ENCODE measurements at regions not wholly inside any gene's neighbourhood (a gene's known extent, or its start where the extent isn't known, plus 50 kb on each side); places are given as distances from the start of the nearest gene placed in this dataset.

- TF ChIP-seq CTCF (IDR thresholded peaks at IDR 0.05 in 8 of 11, conservative IDR thresholded peaks at IDR 0.05 in 3 of 11), result no peak
- no peak for TF ChIP-seq POLR2A (IDR thresholded peaks at IDR 0.05)
- TF ChIP-seq POLR2AphosphoS5 (IDR thresholded peaks at IDR 0.05), result no peak
Observed at GRCh38 chr6:12391472-12391871, 101.3 kb downstream of the EDN1 start.

Data from spleen (tissue), 7 donors.